ENCODE measurements at regions not wholly inside any gene's neighbourhood (a gene's known extent, or its start where the extent isn't known, plus 50 kb on each side); places are given as distances from the start of the nearest gene placed in this dataset.

- no peak for DNase-seq (ENCODE audit: low read depth in 3 of 3, low spot score in 1 of 3)
These were observed 52.1 kb upstream of the PDZD8 start for GRCh38 chr10:117427356-117427755.

GRCh38 chr10:117425974-117426566 is 50.8 kb upstream of the PDZD8 start:
- DNase-seq (ENCODE audit: low read depth in 3 of 3, low spot score in 1 of 3) = no peak

GRCh38 chr10:117424883-117425649 is 49.8 kb upstream of the PDZD8 start:
- DNase-seq (ENCODE audit: low read depth in 3 of 3, low spot score in 1 of 3) = no peak

Data from stimulated activated CD4-positive, alpha-beta T cell treated with anti-CD3 and anti-CD28 coated beads, TNF-alpha, amount 100 ng/mL, for 1 hour (primary cell).